ENCODE measurements at regions not wholly inside any gene's neighbourhood (a gene's known extent, or its start where the extent isn't known, plus 50 kb on each side); places are given as distances from the start of the nearest gene placed in this dataset.
A peak's percentile ranks its signal among the peaks of the same experiment; 100 is the strongest.

- TF ChIP-seq CTCF (IDR thresholded peaks at IDR 0.05) (no peak), POLR2A (IDR thresholded peaks at IDR 0.05) (no peak), EP300 (IDR thresholded peaks at IDR 0.05) (no peak), POLR2AphosphoS5 (IDR thresholded peaks at IDR 0.05) (no peak)
- WGBS, 2 donors, result 64 to 80% methylated on average over 3 of the region's 3 CpGs
- no peak overlapping the region for H3K4me3 ChIP-seq
- ATAC-seq (ENCODE audit: low FRiP score in 2 of 2), result no peak
- H3K36me3 ChIP-seq, result no peaks in the 10 kb centered on the region
- H3K4me1 ChIP-seq, result no peaks in the 10 kb centered on the region
- H3K27me3 ChIP-seq, result no peaks in the 10 kb centered on the region
- no peak for DNase-seq
- H3K27ac ChIP-seq, result no peak overlapping the region
- H3K9me3 ChIP-seq, result no peaks in the 10 kb centered on the region
These were observed 573.8 kb upstream of the NR5A2 start for GRCh38 chr1:199453723-199454122.

GRCh38 chr1:199460933-199461332, 566.6 kb upstream of the NR5A2 start:
- no peak for DNase-seq
- Histone ChIP-seq H3K4me1 (no peaks in the 10 kb centered on the region), H3K4me3 (no peak overlapping the region), H3K9me3 (no peaks in the 10 kb centered on the region), H3K27me3 (no peaks in the 10 kb centered on the region), H3K36me3 (no peaks in the 10 kb centered on the region), H3K27ac (no peak overlapping the region)
- 26 to 40% methylated on average over 3 of the region's 3 CpGs for WGBS, 2 donors
- no peak for TF ChIP-seq POLR2AphosphoS5 (IDR thresholded peaks at IDR 0.05)
- TF ChIP-seq POLR2A (IDR thresholded peaks at IDR 0.05), result no peak
- no peak for TF ChIP-seq CTCF (IDR thresholded peaks at IDR 0.05)
- no peak for TF ChIP-seq EP300 (IDR thresholded peaks at IDR 0.05)
- peak in 1 of 2 donors; percentile 65 for ATAC-seq (ENCODE audit: low FRiP score in 2 of 2)

GRCh38 chr1:199463521-199464127, 563.9 kb upstream of the NR5A2 start:
- H3K27me3 ChIP-seq, result no peaks in the 10 kb centered on the region
- H3K4me3 ChIP-seq, result no peak overlapping the region
- H3K9me3 ChIP-seq, result no peaks in the 10 kb centered on the region
- DNase-seq (no peak), ATAC-seq (ENCODE audit: low FRiP score in 2 of 2) (peak; percentile 19 to 36)
- 100% methylated on average over 1 of the region's 1 CpG for WGBS, 2 donors
- H3K36me3 ChIP-seq, result no peaks in the 10 kb centered on the region
- H3K27ac ChIP-seq, result no peak overlapping the region
- TF ChIP-seq CTCF (IDR thresholded peaks at IDR 0.05) (peak in 3 of 6 experiments; percentile 24 to 34 (median 26)), POLR2AphosphoS5 (IDR thresholded peaks at IDR 0.05) (no peak), POLR2A (IDR thresholded peaks at IDR 0.05) (no peak), EP300 (IDR thresholded peaks at IDR 0.05) (no peak)
- no peaks in the 10 kb centered on the region for H3K4me1 ChIP-seq

GRCh38 chr1:199466961-199467360, 560.5 kb upstream of the NR5A2 start:
- WGBS, 2 donors, result 52 to 75% methylated on average over 2 of the region's 2 CpGs
- Histone ChIP-seq H3K27ac (no peak overlapping the region), H3K27me3 (no peaks in the 10 kb centered on the region), H3K4me3 (no peak overlapping the region), H3K36me3 (no peaks in the 10 kb centered on the region), H3K9me3 (no peaks in the 10 kb centered on the region), H3K4me1 (no peaks in the 10 kb centered on the region)
- DNase-seq (no peak), ATAC-seq (ENCODE audit: low FRiP score in 2 of 2) (no peak)
- TF ChIP-seq CTCF (IDR thresholded peaks at IDR 0.05) (no peak), POLR2A (IDR thresholded peaks at IDR 0.05) (no peak), POLR2AphosphoS5 (IDR thresholded peaks at IDR 0.05) (no peak), EP300 (IDR thresholded peaks at IDR 0.05) (no peak)

GRCh38 chr1:199472018-199472417, 555.5 kb upstream of the NR5A2 start:
- Histone ChIP-seq H3K27me3 (no peaks in the 10 kb centered on the region), H3K27ac (no peak overlapping the region), H3K4me3 (no peak overlapping the region), H3K4me1 (no peaks in the 10 kb centered on the region), H3K36me3 (no peaks in the 10 kb centered on the region), H3K9me3 (no peaks in the 10 kb centered on the region)
- ATAC-seq (ENCODE audit: low FRiP score in 2 of 2) (no peak), DNase-seq (no peak)
- 82 to 96% methylated on average over 2 of the region's 2 CpGs for WGBS, 2 donors
- TF ChIP-seq POLR2AphosphoS5 (IDR thresholded peaks at IDR 0.05) (no peak), EP300 (IDR thresholded peaks at IDR 0.05) (no peak), CTCF (IDR thresholded peaks at IDR 0.05) (no peak), POLR2A (IDR thresholded peaks at IDR 0.05) (no peak)

Data from upper lobe of left lung (tissue), 6 donors.